Neural cell (in vitro differentiated cells): ENCODE measurements at regions not wholly inside any gene's neighbourhood (a gene's known extent, or its start where the extent isn't known, plus 50 kb on each side); places are given as distances from the start of the nearest gene placed in this dataset.

Experiments
- EP300 ChIP-seq: fragments of 450-650 bp; conservative IDR thresholded peaks from 2 replicates; pipeline ENCODE4 v1.6.1; 2014; ENCODE audit warnings: antibody characterized with exemption, mild to moderate bottlenecking, moderate library complexity; ENCODE audit not compliant: poor library complexity, severe bottlenecking
- EZH2 ChIP-seq: fragments of 200-600, 300-800 bp; shearing (Covaris generic), sonication (generic); IDR thresholded peaks from 2 replicates; pipeline ENCODE4 v1.6.1; 2014; ENCODE audit warnings: antibody characterized with exemption, low read length, borderline replicate concordance, mild to moderate bottlenecking; ENCODE audit not compliant: insufficient read depth, poor library complexity, severe bottlenecking
- POLR2AphosphoS5 ChIP-seq: IDR thresholded peaks from 2 replicates; pipeline ENCODE4 v1.6.1; 2012
- SMC3 ChIP-seq: fragments of 450-650 bp; conservative IDR thresholded peaks from 2 replicates; pipeline ENCODE4 v1.6.1; 2014; ENCODE audit warnings: antibody characterized with exemption, mild to moderate bottlenecking, moderate library complexity; ENCODE audit not compliant: poor library complexity
- TF ChIP-seq, protein P1 (sequence below): fragments of 450-650 bp; IDR thresholded peaks from 2 replicates; pipeline ENCODE4 v1.5.1; 2014; ENCODE audit warnings: antibody characterized with exemption, mild to moderate bottlenecking, moderate library complexity; ENCODE audit not compliant: poor library complexity, severe bottlenecking

DNA sequence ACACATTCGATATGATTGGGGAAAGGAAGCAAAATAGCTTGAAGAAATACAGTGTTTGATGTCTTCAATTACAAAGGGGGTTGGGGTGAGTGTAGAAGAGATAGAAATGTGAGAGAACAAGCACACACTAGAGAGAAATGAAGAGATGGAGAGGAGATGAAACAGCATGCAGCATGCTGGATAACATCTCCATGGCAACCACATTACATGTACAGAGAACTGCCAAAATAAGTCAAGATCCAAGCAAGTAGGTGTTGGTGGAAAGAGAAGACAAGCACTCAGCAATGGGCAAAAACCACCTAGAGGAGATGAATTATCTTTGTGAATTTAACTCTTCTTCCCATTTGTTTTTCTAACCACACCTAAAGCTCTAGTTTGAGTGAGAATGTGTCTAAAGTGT lies 289.8 kb downstream of the GRIN2B start:
- TF ChIP-seq, protein P1, sequence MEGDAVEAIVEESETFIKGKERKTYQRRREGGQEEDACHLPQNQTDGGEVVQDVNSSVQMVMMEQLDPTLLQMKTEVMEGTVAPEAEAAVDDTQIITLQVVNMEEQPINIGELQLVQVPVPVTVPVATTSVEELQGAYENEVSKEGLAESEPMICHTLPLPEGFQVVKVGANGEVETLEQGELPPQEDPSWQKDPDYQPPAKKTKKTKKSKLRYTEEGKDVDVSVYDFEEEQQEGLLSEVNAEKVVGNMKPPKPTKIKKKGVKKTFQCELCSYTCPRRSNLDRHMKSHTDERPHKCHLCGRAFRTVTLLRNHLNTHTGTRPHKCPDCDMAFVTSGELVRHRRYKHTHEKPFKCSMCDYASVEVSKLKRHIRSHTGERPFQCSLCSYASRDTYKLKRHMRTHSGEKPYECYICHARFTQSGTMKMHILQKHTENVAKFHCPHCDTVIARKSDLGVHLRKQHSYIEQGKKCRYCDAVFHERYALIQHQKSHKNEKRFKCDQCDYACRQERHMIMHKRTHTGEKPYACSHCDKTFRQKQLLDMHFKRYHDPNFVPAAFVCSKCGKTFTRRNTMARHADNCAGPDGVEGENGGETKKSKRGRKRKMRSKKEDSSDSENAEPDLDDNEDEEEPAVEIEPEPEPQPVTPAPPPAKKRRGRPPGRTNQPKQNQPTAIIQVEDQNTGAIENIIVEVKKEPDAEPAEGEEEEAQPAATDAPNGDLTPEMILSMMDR: no peak
- TF ChIP-seq POLR2AphosphoS5 (peak; percentile 36), EZH2 (no peak), EP300 (peak; percentile 62), SMC3 (peak; percentile 20)
